GM12878 (cell line): ENCODE measurements at regions not wholly inside any gene's neighbourhood (a gene's known extent, or its start where the extent isn't known, plus 50 kb on each side); places are given as distances from the start of the nearest gene placed in this dataset.

Experiments used
- ATAC-seq: fragments of 200-7000 bp; cut with Tn5 transposase; 3 replicates; pipeline ENCODE4 v1.9.1; 2020; ENCODE audit warnings: mild to moderate bottlenecking, moderate library complexity
- BruUV-seq: library from RNA; stranded (reverse); fragments of 400-500 nt; replicated peaks from 2 replicates; lab custom pipeline; 2021; lab: Mats Ljungman, UMichigan
- CTCF ChIA-PET: fragments of 300-600 bp; sonication (Branson Sonifier 250); formaldehyde crosslinking; extraction: SDS; loops from one replicate; lab custom pipeline; 2021; ENCODE audit warnings: inconsistent platforms; lab: Yijun Ruan, JAX
- POLR2A ChIA-PET: fragments of 350-600 bp; formaldehyde crosslinking; extraction: SDS; loops from one replicate; lab custom pipeline; 2021; ENCODE audit warnings: inconsistent platforms; lab: Charles Lee
- RAD21 ChIA-PET: fragments of 300-600 bp; sonication (Branson Sonifier 250); formaldehyde crosslinking; loops from one replicate; lab custom pipeline; 2023; ENCODE audit warnings: antibody characterized with exemption; ENCODE audit not compliant: unreplicated experiment; lab: Charles Lee
- SMC1A ChIA-PET: fragments of 300-600 bp; sonication (Branson Sonifier 250); formaldehyde crosslinking; loops from one replicate; lab custom pipeline; 2023; ENCODE audit not compliant: unreplicated experiment, uncharacterized antibody; lab: Charles Lee
- DNase-seq: peaks from one replicate; pipeline ENCODE4 v3.0.0-alpha.2; 2011; ENCODE audit warnings: low read depth, low spot score
- FAIRE-seq: peaks from 3 replicates; lab custom pipeline; 2011; peaks lifted over from hg19 to GRCh38; lab: Jason Lieb, UNC
- H2AFZ ChIP-seq: 2 replicates; pipeline ENCODE4 v1.6.0; 2011; ENCODE audit warnings: low read depth, low read length, control low read depth; ENCODE audit not compliant: control insufficient read depth
- H3K27ac ChIP-seq: 2 replicates; pipeline ENCODE4 v1.5.1; 2011; ENCODE audit warnings: control low read depth; ENCODE audit not compliant: control insufficient read depth, insufficient read depth
- H3K27me3 ChIP-seq, 2 experiments: replicated peaks in 1 of 2; 2 replicates each; pipeline versions ENCODE4 v1.6.0 to v1.6.1; 2011; ENCODE audit warnings: low read length in 1 of 2; ENCODE audit not compliant: control insufficient read depth in 2 of 2, insufficient read depth in 2 of 2
- H3K36me3 ChIP-seq, 2 experiments: 2 replicates each; pipeline ENCODE4 v1.5.1; 2011; ENCODE audit warnings: low read length in 1 of 2; ENCODE audit not compliant: control insufficient read depth in 2 of 2, insufficient read depth in 2 of 2
- H3K4me1 ChIP-seq: 2 replicates; pipeline ENCODE4 v1.6.1; 2011; ENCODE audit warnings: mild to moderate bottlenecking, low read length, moderate library complexity, mixed read lengths; ENCODE audit not compliant: control insufficient read depth, insufficient read depth
- H3K4me2 ChIP-seq: 2 replicates; pipeline ENCODE4 v1.6.0; 2011; ENCODE audit warnings: control low read depth; ENCODE audit not compliant: control insufficient read depth, insufficient read depth
- H3K4me3 ChIP-seq: fragments of 200-600 bp; sonication (generic); 2 replicates; pipeline ENCODE4 v1.5.1; 2016
- H3K79me2 ChIP-seq: 2 replicates; pipeline ENCODE4 v1.6.0; 2011; ENCODE audit warnings: low read length; ENCODE audit not compliant: control insufficient read depth, insufficient read depth
- H3K9ac ChIP-seq: 2 replicates; pipeline ENCODE4 v1.8.0; 2011; ENCODE audit warnings: low read length, control low read depth, mixed read lengths; ENCODE audit not compliant: control insufficient read depth, insufficient read depth
- H3K9me3 ChIP-seq: replicated peaks from 3 replicates; pipeline ENCODE4 v1.5.1; 2011; ENCODE audit warnings: mild to moderate bottlenecking, low read length; ENCODE audit not compliant: control insufficient read depth, insufficient read depth
- H4K20me1 ChIP-seq: 2 replicates; pipeline ENCODE4 v1.6.0; 2011; ENCODE audit not compliant: control insufficient read depth, insufficient read depth
- CHD2 ChIP-seq: IDR thresholded peaks from 2 replicates; pipeline ENCODE4 v1.6.1; 2011; ENCODE audit warnings: low read depth, low read length, improper control_type of control experiment, borderline replicate concordance
- NFXL1 ChIP-seq: fragments of 450-650 bp; IDR thresholded peaks from 2 replicates; pipeline ENCODE4 v1.6.1; 2017; ENCODE audit warnings: antibody characterized with exemption, mild to moderate bottlenecking, borderline replicate concordance
- SMAD1 ChIP-seq: fragments of 450-650 bp; IDR thresholded peaks from 2 replicates; pipeline ENCODE4 v1.6.1; 2018; ENCODE audit warnings: mild to moderate bottlenecking, low read depth; ENCODE audit not compliant: partially characterized antibody
- TAF1 ChIP-seq: IDR thresholded peaks from 2 replicates; pipeline ENCODE4 v1.6.1; 2011; ENCODE audit warnings: mild to moderate bottlenecking, low read depth, low read length, borderline replicate concordance
- ZNF207 ChIP-seq: fragments of 450-650 bp; IDR thresholded peaks from 2 replicates; pipeline ENCODE4 v1.6.1; 2014; ENCODE audit warnings: antibody characterized with exemption, mild to moderate bottlenecking, borderline replicate concordance
- in situ Hi-C: fragments of 300-500 bp; cut with MboI; formaldehyde crosslinking; loops from 9 replicates; pipeline ENCODE4 v1.14.3; 2018; ENCODE audit warnings: mixed read lengths
- intact Hi-C: fragments of 100-400 bp; cut with micrococcal nuclease; formaldehyde crosslinking; loops from one replicate; pipeline ENCODE4 v1.14.2; 2022; ENCODE audit not compliant: unreplicated experiment
- TF ChIP-seq, protein P1 (sequence below), 3 experiments: IDR thresholded peaks in 2 of 3; conservative IDR thresholded peaks in 1 of 3; 2 replicates each; pipeline ENCODE4 v1.5.1; 2011; ENCODE audit warnings: low read depth in 3 of 3, low read length in 3 of 3, mild to moderate bottlenecking in 3 of 3, control low read depth in 2 of 3, moderate library complexity in 2 of 3, inconsistent platforms in 1 of 3, mixed read lengths in 1 of 3; ENCODE audit not compliant: control insufficient read depth in 2 of 3, insufficient read depth in 1 of 3; ENCODE audit errors: extremely low read depth in 1 of 3
- TF ChIP-seq, protein P2 (sequence below): fragments of 450-650 bp; IDR thresholded peaks from 2 replicates; pipeline ENCODE4 v1.6.1; 2018; ENCODE audit warnings: borderline replicate concordance, mild to moderate bottlenecking; ENCODE audit not compliant: partially characterized antibody

DNA sequence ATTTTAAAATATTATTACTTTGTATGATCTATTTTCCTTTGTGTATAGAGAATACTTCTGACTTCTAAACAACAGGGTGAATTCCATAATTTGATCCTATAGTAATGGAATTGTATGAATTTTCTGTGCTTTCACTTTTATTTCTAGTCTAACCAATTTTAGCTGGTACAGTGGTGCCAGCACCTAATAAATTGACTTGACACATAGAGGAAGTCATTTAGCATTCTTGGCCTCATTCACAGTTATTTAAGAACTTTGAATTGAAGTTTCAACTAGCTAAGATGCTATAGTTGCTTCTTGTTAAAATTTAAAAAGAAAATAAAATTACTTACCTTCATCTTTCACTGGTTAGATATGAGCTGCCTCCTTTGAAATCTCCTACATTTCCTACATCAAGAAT, 220.4 kb downstream of the CPS1 start:
- BruUV-seq, result no TSS peak
- no peak overlapping the region for H2AFZ ChIP-seq

More for the DNA sequence above, 220.4 kb downstream of the CPS1 start:
- no peaks in the 10 kb centered on the region for H4K20me1 ChIP-seq
- CTCF ChIA-PET, result no interaction called here
- H3K4me1 ChIP-seq, result no peaks in the 10 kb centered on the region
- SMC1A ChIA-PET, result interaction anchor here (1.1 kb wide), 1 partner anchor 13 kb away, joined by 3 read pairs; no protein-coding TSS in a partner anchor
- no peaks in the 10 kb centered on the region for H3K36me3 ChIP-seq
- TF ChIP-seq, protein P1, sequence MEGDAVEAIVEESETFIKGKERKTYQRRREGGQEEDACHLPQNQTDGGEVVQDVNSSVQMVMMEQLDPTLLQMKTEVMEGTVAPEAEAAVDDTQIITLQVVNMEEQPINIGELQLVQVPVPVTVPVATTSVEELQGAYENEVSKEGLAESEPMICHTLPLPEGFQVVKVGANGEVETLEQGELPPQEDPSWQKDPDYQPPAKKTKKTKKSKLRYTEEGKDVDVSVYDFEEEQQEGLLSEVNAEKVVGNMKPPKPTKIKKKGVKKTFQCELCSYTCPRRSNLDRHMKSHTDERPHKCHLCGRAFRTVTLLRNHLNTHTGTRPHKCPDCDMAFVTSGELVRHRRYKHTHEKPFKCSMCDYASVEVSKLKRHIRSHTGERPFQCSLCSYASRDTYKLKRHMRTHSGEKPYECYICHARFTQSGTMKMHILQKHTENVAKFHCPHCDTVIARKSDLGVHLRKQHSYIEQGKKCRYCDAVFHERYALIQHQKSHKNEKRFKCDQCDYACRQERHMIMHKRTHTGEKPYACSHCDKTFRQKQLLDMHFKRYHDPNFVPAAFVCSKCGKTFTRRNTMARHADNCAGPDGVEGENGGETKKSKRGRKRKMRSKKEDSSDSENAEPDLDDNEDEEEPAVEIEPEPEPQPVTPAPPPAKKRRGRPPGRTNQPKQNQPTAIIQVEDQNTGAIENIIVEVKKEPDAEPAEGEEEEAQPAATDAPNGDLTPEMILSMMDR (IDR thresholded peaks at IDR 0.05 in 2 of 3, conservative IDR thresholded peaks at IDR 0.05 in 1 of 3; ENCODE audit: control insufficient read depth in 2 of 3, extremely low read depth in 1 of 3, insufficient read depth in 1 of 3, low read depth in 3 of 3, low read length in 3 of 3), result no peak
- TF ChIP-seq SMAD1 (no peak), ZNF207 (no peak), NFXL1 (no peak), TAF1 (no peak), CHD2 (no peak)
- TF ChIP-seq, protein P2, sequence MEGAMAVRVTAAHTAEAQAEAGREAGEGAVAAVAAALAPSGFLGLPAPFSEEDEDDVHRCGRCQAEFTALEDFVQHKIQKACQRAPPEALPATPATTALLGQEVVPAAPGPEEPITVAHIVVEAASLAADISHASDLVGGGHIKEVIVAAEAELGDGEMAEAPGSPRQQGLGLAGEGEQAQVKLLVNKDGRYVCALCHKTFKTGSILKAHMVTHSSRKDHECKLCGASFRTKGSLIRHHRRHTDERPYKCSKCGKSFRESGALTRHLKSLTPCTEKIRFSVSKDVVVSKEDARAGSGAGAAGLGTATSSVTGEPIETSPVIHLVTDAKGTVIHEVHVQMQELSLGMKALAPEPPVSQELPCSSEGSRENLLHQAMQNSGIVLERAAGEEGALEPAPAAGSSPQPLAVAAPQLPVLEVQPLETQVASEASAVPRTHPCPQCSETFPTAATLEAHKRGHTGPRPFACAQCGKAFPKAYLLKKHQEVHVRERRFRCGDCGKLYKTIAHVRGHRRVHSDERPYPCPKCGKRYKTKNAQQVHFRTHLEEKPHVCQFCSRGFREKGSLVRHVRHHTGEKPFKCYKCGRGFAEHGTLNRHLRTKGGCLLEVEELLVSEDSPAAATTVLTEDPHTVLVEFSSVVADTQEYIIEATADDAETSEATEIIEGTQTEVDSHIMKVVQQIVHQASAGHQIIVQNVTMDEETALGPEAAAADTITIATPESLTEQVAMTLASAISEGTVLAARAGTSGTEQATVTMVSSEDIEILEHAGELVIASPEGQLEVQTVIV, result no peak
- TF ChIP-seq, all 136 proteins: peak for 0
- intact Hi-C loops, result no loop called here
- DNase-seq (no peak), FAIRE-seq (no peak), ATAC-seq (no peak)
- Histone ChIP-seq H3K4me2 (no peak overlapping the region), H3K27ac (no peak overlapping the region), H3K27me3 (no peaks in the 10 kb centered on the region), H3K79me2 (no peaks in the 10 kb centered on the region), H3K4me3 (no peak overlapping the region), H3K9me3 (no peaks in the 10 kb centered on the region), H3K9ac (no peak overlapping the region)
- POLR2A ChIA-PET, result no interaction called here
- RAD21 ChIA-PET, result no interaction called here
- in situ Hi-C loops, result no loop called here
